Fibroblast of lung (primary cell): ENCODE measurements at regions not wholly inside any gene's neighbourhood (a gene's known extent, or its start where the extent isn't known, plus 50 kb on each side); places are given as distances from the start of the nearest gene placed in this dataset.

ENCODE experiments used
- DNase-seq, 2 donors: peaks; one replicate each; pipeline versions ENCODE4 v3.0.0 to v3.0.0-alpha.2; 2010; ENCODE audit warnings: low read depth in 2 of 2
- H2AFZ ChIP-seq: 2 replicates; pipeline ENCODE4 v1.5.1; 2012; ENCODE audit warnings: low read length, control low read depth, inconsistent platforms
- H3K27ac ChIP-seq: 2 replicates; pipeline ENCODE4 v1.5.1; 2011; ENCODE audit warnings: low read length, control low read depth; ENCODE audit not compliant: insufficient read depth
- H3K27me3 ChIP-seq: 2 replicates; pipeline ENCODE4 v1.5.1; 2011; ENCODE audit warnings: mild to moderate bottlenecking, low read length; ENCODE audit not compliant: control insufficient read depth, insufficient read depth
- H3K36me3 ChIP-seq: 2 replicates; pipeline ENCODE4 v1.5.1; 2011; ENCODE audit warnings: low read length; ENCODE audit not compliant: control insufficient read depth, insufficient read depth
- H3K4me1 ChIP-seq: 2 replicates; pipeline ENCODE4 v1.5.1; 2011; ENCODE audit warnings: low read length; ENCODE audit not compliant: control insufficient read depth, insufficient read depth; ENCODE audit errors: extremely low read depth
- H3K4me2 ChIP-seq: 2 replicates; pipeline ENCODE4 v1.5.1; 2011; ENCODE audit warnings: low read length, control low read depth; ENCODE audit not compliant: insufficient read depth; ENCODE audit errors: extremely low read depth
- H3K4me3 ChIP-seq, 4 experiments: fragments of 200-600 bp in 1 of 4; sonication (generic) in 1 of 4; replicated peaks in 1 of 4; 2 replicates each; pipeline ENCODE4 v1.5.1; 2011 to 2016; ENCODE audit warnings: low read length in 4 of 4, low read depth in 3 of 4, mild to moderate bottlenecking in 3 of 4, control low read depth in 2 of 4, inconsistent platforms in 1 of 4, mixed read lengths in 1 of 4; ENCODE audit not compliant: insufficient read depth in 1 of 4; ENCODE audit errors: control extremely low read depth in 1 of 4
- H3K79me2 ChIP-seq: 2 replicates; pipeline ENCODE4 v1.5.1; 2012; ENCODE audit warnings: mild to moderate bottlenecking, low read length, inconsistent platforms; ENCODE audit not compliant: control insufficient read depth, insufficient read depth
- H3K9ac ChIP-seq: 2 replicates; pipeline ENCODE4 v1.5.1; 2011; ENCODE audit warnings: mild to moderate bottlenecking, low read length, control low read depth; ENCODE audit not compliant: insufficient read depth
- H3K9me3 ChIP-seq: 2 replicates; pipeline ENCODE4 v1.5.1; 2012; ENCODE audit warnings: low read depth, low read length; ENCODE audit not compliant: control insufficient read depth, insufficient read depth
- H4K20me1 ChIP-seq: 2 replicates; pipeline ENCODE4 v1.5.1; 2011; ENCODE audit warnings: low read length; ENCODE audit not compliant: control insufficient read depth, insufficient read depth; ENCODE audit errors: extremely low read depth
- CTCF ChIP-seq, 2 donors: IDR thresholded peaks in 1 of 2; conservative IDR thresholded peaks in 1 of 2; 1 replicate in 1 of 2; 2 replicates in 1 of 2; pipeline ENCODE4 v1.5.1; 2011 to 2012; ENCODE audit warnings: low read length in 2 of 2, control low read depth in 1 of 2, inconsistent platforms in 1 of 2, low read depth in 1 of 2, mild to moderate bottlenecking in 1 of 2
- EZH2 ChIP-seq: IDR thresholded peaks from 2 replicates; pipeline ENCODE4 v1.5.1; 2012; ENCODE audit warnings: low read length, control low read depth, mild to moderate bottlenecking; ENCODE audit errors: missing control alignments

GRCh38 chr6:90372885-90373284 is 76.2 kb upstream of the BACH2 start:
- Histone ChIP-seq H3K4me1 (peaks cover 24% of the 10 kb centered on the region), H3K9me3 (no peaks in the 10 kb centered on the region)

GRCh38 chr6:90372450-90372849 is 75.8 kb upstream of the BACH2 start:
- DNase-seq, result no peak
- Histone ChIP-seq H3K27ac (no peak overlapping the region), H3K4me2 (no peak overlapping the region), H3K36me3 (no peaks in the 10 kb centered on the region), H3K4me1 (peaks cover 24% of the 10 kb centered on the region), H3K9ac (no peak overlapping the region), H3K27me3 (no peaks in the 10 kb centered on the region), H3K9me3 (no peaks in the 10 kb centered on the region), H2AFZ (no peak overlapping the region), H3K79me2 (no peaks in the 10 kb centered on the region), H4K20me1 (no peaks in the 10 kb centered on the region), H3K4me3 (no peak overlapping the region)
- TF ChIP-seq CTCF (conservative IDR thresholded peaks at IDR 0.05 in 1 of 2, IDR thresholded peaks at IDR 0.05 in 1 of 2; ENCODE audit: low read depth in 1 of 2, low read length in 2 of 2), result no peak
- TF ChIP-seq EZH2, result no peak

More at GRCh38 chr6:90372885-90373284, 76.2 kb upstream of the BACH2 start:
- Histone ChIP-seq H3K79me2 (no peaks in the 10 kb centered on the region), H3K4me2 (no peak overlapping the region), H3K27ac (no peak overlapping the region), H3K4me3 (no peak overlapping the region), H3K36me3 (no peaks in the 10 kb centered on the region), H4K20me1 (no peaks in the 10 kb centered on the region), H2AFZ (no peak overlapping the region), H3K9ac (no peak overlapping the region), H3K27me3 (no peaks in the 10 kb centered on the region)
- no peak for DNase-seq
- TF ChIP-seq CTCF (conservative IDR thresholded peaks at IDR 0.05 in 1 of 2, IDR thresholded peaks at IDR 0.05 in 1 of 2; ENCODE audit: low read depth in 1 of 2, low read length in 2 of 2) (no peak), EZH2 (no peak)

DNA sequence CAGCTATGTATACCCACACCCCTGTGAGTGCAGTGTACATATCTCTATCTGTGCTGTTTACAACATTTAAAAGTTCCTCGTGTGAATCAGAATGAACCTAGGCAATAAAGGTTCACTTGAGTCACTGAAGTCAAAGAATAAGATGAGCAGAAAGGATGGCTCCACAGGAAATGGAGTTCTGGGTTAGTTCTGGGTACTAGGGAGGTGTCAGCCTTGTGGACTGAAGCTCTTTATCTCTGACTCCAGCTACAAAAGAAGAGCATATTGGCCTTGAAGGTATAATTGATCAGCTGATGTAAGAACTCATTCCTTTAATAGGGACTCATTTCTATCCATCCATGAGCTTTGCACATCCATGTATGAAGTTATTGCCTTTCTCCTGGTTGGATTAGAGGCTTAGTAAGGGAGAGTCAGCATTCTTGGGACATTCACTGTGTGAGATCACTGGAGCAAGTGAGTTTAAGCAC is 73.9 kb upstream of the BACH2 start:
- no peak for TF ChIP-seq EZH2

More for the DNA sequence above, 73.9 kb upstream of the BACH2 start:
- no peaks in the 10 kb centered on the region for H4K20me1 ChIP-seq
- H3K4me1 ChIP-seq, result peaks cover 15% of the 10 kb centered on the region
- H2AFZ ChIP-seq, result no peak overlapping the region
- no peak overlapping the region for H3K4me3 ChIP-seq
- no peaks in the 10 kb centered on the region for H3K79me2 ChIP-seq
- no peaks in the 10 kb centered on the region for H3K27me3 ChIP-seq
- DNase-seq, result peak in 1 of 2 donors; percentile 29
- no peaks in the 10 kb centered on the region for H3K36me3 ChIP-seq
- H3K27ac ChIP-seq, result no peak overlapping the region
- H3K9ac ChIP-seq, result no peak overlapping the region
- H3K9me3 ChIP-seq, result no peaks in the 10 kb centered on the region
- H3K4me2 ChIP-seq, result no peak overlapping the region
